ENCODE measurements at regions not wholly inside any gene's neighbourhood (a gene's known extent, or its start where the extent isn't known, plus 50 kb on each side); places are given as distances from the start of the nearest gene placed in this dataset.

GRCh38 chr1:38102636-38103035 is 56.0 kb upstream of the POU3F1 start:
- H3K4me3 ChIP-seq: no peak overlapping the region
- TF ChIP-seq POLR2AphosphoS5 (IDR thresholded peaks at IDR 0.05) (no peak), CTCF (IDR thresholded peaks at IDR 0.05) (no peak), POLR2A (IDR thresholded peaks at IDR 0.05) (no peak)
- no peaks in the 10 kb centered on the region for H3K4me1 ChIP-seq
- H3K27me3 ChIP-seq: no peaks in the 10 kb centered on the region
- H3K27ac ChIP-seq: no peak overlapping the region
- H3K36me3 ChIP-seq: no peaks in the 10 kb centered on the region
- intact Hi-C loops (cut with DNase I; ENCODE audit: low total_unique reads): no loop called here
- DNase-seq (ENCODE audit: low spot score in 2 of 2): no peak
- no peaks in the 10 kb centered on the region for H3K9me3 ChIP-seq

GRCh38 chr1:38101037-38101785 is 54.6 kb upstream of the POU3F1 start:
- H3K9me3 ChIP-seq: no peaks in the 10 kb centered on the region
- no peak for DNase-seq (ENCODE audit: low spot score in 2 of 2)
- H3K36me3 ChIP-seq: no peaks in the 10 kb centered on the region
- H3K27me3 ChIP-seq: no peaks in the 10 kb centered on the region
- intact Hi-C loops (cut with DNase I; ENCODE audit: low total_unique reads): no loop called here
- no peak for TF ChIP-seq POLR2A (IDR thresholded peaks at IDR 0.05)
- TF ChIP-seq POLR2AphosphoS5 (IDR thresholded peaks at IDR 0.05): no peak
- no peak for TF ChIP-seq CTCF (IDR thresholded peaks at IDR 0.05)
- no peaks in the 10 kb centered on the region for H3K4me1 ChIP-seq
- H3K27ac ChIP-seq: no peak overlapping the region
- H3K4me3 ChIP-seq: no peak overlapping the region

- no peak for TF ChIP-seq CTCF (IDR thresholded peaks at IDR 0.05)
- no peak for TF ChIP-seq POLR2AphosphoS5 (IDR thresholded peaks at IDR 0.05)
- TF ChIP-seq POLR2A (IDR thresholded peaks at IDR 0.05): no peak
- Histone ChIP-seq H3K36me3 (no peaks in the 10 kb centered on the region), H3K4me3 (no peak overlapping the region), H3K27me3 (no peaks in the 10 kb centered on the region), H3K4me1 (no peaks in the 10 kb centered on the region), H3K27ac (no peak overlapping the region), H3K9me3 (no peaks in the 10 kb centered on the region)
- DNase-seq (ENCODE audit: low spot score in 2 of 2): no peak
- intact Hi-C loops (cut with DNase I; ENCODE audit: low total_unique reads): no loop called here
These were observed 51.7 kb upstream of the POU3F1 start for GRCh38 chr1:38098101-38098847.

GRCh38 chr1:38097284-38097898 is 50.8 kb upstream of the POU3F1 start:
- TF ChIP-seq POLR2A (IDR thresholded peaks at IDR 0.05) (no peak), CTCF (IDR thresholded peaks at IDR 0.05) (no peak), POLR2AphosphoS5 (IDR thresholded peaks at IDR 0.05) (no peak)
- intact Hi-C loops (cut with DNase I; ENCODE audit: low total_unique reads): no loop called here
- Histone ChIP-seq H3K36me3 (no peaks in the 10 kb centered on the region), H3K27ac (no peak overlapping the region), H3K27me3 (no peaks in the 10 kb centered on the region), H3K4me3 (no peak overlapping the region), H3K4me1 (no peaks in the 10 kb centered on the region), H3K9me3 (no peaks in the 10 kb centered on the region)
- DNase-seq (ENCODE audit: low spot score in 2 of 2): no peak

Data from breast epithelium (tissue), 4 donors.